AML-193 (cell line): ENCODE measurements at regions not wholly inside any gene's neighbourhood (a gene's known extent, or its start where the extent isn't known, plus 50 kb on each side); places are given as distances from the start of the nearest gene placed in this dataset.
"Not testable (repeated sequence)": the region's sequence is repeated elsewhere in the genome, so short reads cannot be mapped to it uniquely, and the experiment has no call there.

ENCODE experiments used
- DNase-seq, 2 experiments: peaks; one replicate each; lab custom pipeline; 2025; lab: John Stamatoyannopoulos, UW

DNA sequence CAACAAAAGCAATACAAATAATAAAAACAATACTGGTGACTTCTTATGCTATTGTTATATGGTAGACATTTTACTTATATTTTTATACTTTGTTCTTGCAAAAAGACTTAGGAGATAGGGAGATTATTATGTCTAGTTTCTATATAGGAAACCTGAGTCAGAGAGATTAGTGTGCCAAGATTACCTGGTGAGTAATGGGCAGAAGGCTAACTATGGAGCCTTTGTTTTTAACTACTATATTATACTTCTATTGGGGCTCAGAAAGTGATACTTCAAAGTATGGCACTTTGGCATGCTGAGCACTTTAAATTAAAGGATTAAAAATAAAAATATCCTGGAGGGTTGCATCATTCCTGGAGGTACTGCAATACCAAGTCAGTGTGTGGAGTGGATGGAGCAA, 117.5 kb upstream of the CLINT1 start:
- DNase-seq: no peak

DNA sequence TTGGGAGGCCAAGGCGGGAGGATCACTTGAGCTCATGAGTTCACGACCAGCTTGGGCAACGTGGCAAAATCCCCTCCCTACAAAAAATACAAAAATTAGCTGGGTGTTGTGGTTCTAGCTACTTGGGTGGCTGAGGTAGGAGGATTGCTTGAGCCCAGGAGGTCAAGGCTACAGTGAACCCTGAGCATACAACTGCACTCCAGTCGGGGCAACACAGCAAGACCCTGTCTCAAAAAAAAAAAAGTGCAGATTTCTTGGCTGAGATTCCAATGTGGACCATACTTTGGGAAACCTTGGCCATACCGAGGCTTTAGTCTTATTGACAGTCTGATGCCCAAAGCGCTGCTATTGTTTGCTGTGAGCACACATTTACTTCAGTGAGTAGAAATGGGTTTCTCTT, 113.6 kb upstream of the CLINT1 start:
- no peak for DNase-seq

- no peak for DNase-seq
These were observed 112.7 kb upstream of the CLINT1 start for GRCh38 chr5:157971571-157972216.

GRCh38 chr5:157968570-157968969, 109.6 kb upstream of the CLINT1 start:
- not testable (repeated sequence) for DNase-seq

GRCh38 chr5:157965989-157966388, 107.0 kb upstream of the CLINT1 start:
- DNase-seq: no peak

GRCh38 chr5:157965040-157965678, 106.2 kb upstream of the CLINT1 start:
- DNase-seq: no peak

- DNase-seq: no peak
These were observed 104.8 kb upstream of the CLINT1 start for GRCh38 chr5:157963761-157964160.

- no peak for DNase-seq
These were observed 104.3 kb upstream of the CLINT1 start for GRCh38 chr5:157963244-157963643.

DNA sequence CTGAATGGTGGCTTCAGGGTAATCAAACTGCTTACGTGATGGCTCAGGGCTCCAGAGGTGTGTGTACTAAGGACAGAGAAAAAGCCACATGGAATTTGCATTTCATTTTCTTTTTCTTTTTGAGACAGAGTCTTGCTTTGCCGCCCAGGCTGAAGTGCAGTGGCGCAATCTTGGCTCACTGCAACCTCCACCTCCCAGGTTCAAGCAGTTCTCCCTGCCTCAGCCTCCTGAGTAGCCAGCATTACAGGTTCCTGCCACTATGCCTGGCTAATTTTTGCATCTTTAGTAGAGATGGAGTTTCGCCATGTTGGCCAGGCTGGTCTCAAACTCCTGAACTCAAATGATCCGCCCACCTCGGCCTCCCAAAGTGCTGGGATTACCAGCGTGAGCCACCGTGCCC, 103.7 kb upstream of the CLINT1 start:
- not testable (repeated sequence) for DNase-seq

DNA sequence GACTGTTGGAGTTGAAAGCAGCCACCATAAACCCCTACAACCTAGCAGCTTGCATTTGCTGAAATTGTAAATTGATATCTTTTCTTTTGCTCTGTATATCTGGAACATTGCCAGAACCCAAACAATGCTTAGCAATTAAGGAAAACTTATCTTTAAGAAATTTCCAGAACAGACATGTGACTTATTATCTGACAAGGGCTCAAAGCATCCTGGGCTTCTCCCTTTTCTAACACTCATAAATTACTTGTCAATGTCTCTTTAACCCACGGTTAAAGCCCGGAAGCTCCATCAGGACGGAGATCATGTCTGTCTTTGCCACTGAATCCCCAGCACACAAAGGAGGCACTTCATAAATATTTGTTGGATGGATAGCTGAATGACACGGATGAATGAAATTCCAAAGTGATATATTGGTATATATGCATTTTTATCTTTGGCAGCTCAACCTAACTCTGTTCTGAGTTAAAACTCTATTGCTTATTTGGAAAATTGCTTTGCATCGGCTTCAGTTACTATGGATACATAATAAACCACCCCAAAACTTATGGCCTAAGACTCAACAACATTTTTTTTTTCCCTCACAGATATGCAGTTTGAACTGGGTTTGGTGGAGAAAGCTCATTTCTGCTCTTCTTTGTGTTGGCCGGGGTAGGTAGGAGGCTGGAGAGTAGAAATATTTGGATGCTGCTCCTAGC, 103.1 kb upstream of the CLINT1 start:
- no peak for DNase-seq

GRCh38 chr5:157961176-157961575, 102.2 kb upstream of the CLINT1 start:
- no peak for DNase-seq

- no peak for DNase-seq
These were observed 100.4 kb upstream of the CLINT1 start for GRCh38 chr5:157959370-157959769.

DNA sequence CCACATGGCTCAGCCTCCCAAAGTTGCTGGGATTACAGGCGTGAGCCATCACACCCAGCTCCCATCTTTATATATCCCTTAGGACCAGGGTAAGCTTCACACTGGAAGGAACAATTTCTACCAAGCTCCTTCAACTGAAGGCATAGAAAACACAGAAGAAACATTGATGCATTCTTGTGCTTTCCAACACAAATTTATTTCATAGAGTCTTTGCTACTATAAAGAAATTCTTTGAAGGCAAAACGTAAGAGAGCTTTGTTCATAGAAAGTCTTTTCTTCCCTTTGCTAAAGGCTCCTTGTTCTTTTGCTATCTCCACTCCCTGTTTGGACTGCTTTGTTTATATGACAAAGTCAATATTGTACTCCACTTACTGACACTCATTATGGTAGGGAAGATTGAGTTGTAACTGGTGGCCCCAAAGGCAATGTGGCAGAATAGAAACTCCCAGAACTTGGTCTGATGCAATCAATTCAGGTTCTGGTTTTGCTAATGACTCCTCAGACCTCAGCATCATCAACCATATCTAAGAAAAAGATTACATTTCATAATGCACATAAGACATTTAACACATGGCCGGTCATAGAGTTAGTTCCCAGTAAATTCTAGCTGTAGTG, 97.4 kb upstream of the CLINT1 start:
- DNase-seq: no peak

DNA sequence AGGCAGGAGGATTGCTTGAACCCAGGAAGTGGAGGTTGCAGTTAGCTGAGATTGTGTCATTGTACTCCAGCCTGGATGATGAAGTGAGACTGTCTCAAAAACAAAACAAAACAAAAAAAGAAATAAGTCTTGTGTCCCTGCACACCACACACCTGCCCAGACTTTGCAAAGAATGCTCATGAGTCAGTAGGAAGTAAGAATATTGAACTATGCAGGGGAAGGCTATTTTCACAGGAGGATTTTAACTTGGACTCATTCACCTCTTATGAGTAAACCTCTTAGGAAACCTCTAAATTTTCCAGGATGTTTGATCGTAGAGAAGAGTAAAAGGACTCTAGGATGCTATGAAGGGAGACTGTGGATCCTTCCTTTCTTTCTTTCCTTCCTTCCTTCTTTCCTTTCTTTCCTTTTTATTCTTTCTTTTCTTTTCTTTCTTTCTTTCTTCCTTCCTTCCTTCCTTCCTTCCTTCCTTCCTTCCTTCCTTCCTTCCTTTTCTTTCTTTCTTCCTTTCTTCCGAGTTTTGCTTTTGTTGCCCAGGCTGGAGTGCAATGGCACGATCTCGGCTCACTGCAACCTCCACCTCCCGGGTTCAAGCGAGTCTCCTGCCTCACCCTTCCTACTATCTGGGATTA, 96.7 kb upstream of the CLINT1 start:
- DNase-seq: no peak

DNA sequence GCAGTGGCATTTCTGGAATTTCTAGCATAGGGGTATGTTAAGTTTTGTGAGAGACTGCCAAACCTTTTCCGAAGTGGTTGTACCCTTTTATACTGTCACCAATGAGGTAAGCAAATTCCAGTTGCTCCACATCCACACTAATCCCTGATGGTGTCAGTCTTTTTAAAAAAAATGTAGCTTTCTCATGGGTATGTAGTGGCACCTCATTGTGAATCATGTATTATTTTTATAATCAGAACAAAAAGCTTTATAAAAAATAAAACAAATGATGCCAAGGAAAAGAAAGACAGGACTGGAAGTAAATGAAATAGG, 93.4 kb upstream of the CLINT1 start:
- DNase-seq: no peak

GRCh38 chr5:157951673-157952373, 92.9 kb upstream of the CLINT1 start:
- no peak for DNase-seq

DNA sequence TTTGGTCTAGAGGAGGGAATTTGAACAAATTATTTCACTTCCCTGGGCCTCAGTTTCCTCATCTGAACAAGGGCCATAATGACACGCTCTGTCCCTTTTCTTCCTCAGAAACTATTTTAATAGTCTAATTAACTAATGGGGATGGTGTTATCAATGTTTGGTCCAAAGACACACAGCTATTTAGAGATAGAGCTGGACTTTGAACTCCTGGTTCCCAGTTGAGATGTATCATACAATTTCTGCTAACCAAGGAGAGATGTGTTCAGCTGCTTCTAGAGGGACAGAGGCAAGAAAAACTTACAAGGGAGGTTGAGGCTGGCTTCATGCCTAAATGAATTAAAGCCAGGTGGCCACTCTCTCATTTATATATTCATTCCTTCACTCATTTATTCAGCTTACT, 90.6 kb upstream of the CLINT1 start:
- DNase-seq: no peak

DNA sequence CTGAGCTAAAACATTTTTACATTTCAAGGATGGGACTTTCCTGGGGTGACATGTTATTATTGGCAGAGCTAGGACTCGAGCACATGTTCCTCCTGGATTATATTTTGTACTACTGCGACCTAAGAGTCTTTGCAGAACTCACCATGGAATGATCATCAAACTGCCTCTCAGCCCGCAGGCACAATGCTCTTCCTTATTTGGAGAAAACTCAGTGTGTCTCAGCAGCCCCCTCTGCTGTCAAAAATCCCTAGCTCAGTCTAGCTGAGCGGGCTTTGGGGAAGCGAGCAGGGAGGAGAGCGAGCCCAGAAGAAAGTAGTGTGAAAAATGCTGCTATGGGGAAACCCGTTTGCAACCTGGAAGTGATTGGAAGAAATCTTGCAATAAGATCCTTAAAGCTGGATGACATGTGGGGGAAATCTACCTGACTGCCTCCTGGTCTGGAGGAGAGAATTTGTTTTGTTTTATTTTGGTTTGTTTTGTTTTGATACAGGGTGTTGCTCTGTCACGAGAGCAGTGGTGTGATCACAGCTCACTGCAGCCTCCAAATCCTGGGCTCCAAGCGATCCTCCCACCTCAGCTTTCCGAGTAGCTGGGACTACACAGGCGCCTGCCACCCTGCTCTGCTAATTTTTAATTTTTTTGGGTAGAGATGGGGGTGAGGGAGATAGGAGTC, 89.9 kb upstream of the CLINT1 start:
- peak; percentile 79 to 81 for DNase-seq

DNA sequence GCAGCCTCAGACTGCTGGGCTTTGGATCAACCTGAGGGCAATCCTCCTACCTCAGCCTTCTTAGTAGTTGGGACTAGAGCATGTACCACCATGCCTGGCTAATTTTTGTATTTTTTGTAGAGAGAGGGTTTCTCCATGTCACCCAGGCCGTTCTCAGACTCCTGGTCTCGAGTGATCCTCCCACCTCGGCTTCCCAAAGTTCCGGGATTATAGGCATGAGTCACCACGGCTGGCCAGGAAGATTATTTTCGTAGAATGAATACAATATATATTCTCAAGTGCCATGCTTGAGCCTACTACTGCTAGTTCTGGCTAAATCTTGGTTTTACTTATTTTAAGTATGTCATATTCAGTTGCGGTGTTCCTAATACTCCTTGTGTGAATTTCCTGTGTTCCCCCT, 88.2 kb upstream of the CLINT1 start:
- no peak for DNase-seq

DNA sequence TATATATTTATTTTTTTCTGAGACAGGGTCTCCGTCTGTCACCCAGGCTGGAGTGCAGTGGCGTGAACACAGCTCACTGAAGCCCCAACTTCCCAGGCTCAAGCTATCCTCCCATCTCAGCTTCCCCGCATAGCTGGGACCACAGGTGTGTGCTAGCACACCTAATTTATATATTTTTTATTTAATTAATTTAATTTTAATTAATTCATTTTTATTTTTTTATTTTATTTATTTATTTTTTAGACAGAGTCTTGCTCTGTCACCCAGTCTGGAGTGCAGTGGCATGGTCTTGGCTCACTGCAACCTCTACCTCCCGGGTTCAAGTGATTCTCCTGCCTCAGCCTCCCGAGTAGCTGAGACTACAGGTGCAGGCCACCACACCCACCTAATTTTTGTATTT, 86.9 kb upstream of the CLINT1 start:
- DNase-seq: not testable (repeated sequence)

DNA sequence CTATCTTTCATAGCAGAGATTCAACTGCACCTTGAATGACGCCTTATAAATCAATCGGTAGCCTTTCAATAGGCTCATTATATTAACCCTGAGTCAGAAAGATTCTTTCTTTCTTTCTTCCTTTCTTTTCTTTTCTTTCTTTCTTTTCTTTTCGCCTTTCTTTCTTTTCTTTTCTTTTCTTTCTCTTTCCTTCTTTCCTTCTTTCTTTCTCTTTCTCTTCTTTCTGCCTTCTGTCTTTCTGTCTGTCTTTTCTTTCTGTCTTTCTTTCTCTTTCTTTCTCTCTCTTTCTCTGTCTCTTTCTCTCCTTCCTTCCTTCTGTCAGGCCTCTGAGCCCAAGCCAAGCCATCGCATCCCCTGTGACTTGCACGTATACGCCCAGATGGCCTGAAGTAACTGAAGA, 86.0 kb upstream of the CLINT1 start:
- no peak for DNase-seq
